Type B pancreatic cell (in vitro differentiated cells): ENCODE measurements at regions not wholly inside any gene's neighbourhood (a gene's known extent, or its start where the extent isn't known, plus 50 kb on each side); places are given as distances from the start of the nearest gene placed in this dataset.

Experiments
- DNase-seq: peaks from one replicate; pipeline ENCODE4 v3.0.0; 2021; ENCODE audit warnings: mixed read lengths; ENCODE audit not compliant: unreplicated experiment; ENCODE audit errors: extremely low spot score
- H3K27ac Mint-ChIP-seq: 2 replicates; pipeline ENCODE4 v1.8.0; 2021; ENCODE audit warnings: mild to moderate bottlenecking, mixed read lengths
- H3K27me3 Mint-ChIP-seq: 2 replicates; pipeline ENCODE4 v1.8.0; 2021; ENCODE audit warnings: mixed read lengths
- H3K36me3 Mint-ChIP-seq: 2 replicates; pipeline ENCODE4 v1.8.0; 2021; ENCODE audit warnings: mixed read lengths
- H3K4me1 Mint-ChIP-seq: one replicate; pipeline ENCODE4 v1.8.0; 2021; ENCODE audit warnings: mixed read lengths; ENCODE audit not compliant: unreplicated experiment
- H3K4me3 Mint-ChIP-seq: 2 replicates; pipeline ENCODE4 v1.8.0; 2021; ENCODE audit warnings: mild to moderate bottlenecking, mixed read lengths
- H3K9me3 Mint-ChIP-seq: 2 replicates; pipeline ENCODE4 v1.8.0; 2021; ENCODE audit warnings: mixed read lengths
- CTCF ChIP-seq: fragments of 200-600 bp; sonication (generic); conservative IDR thresholded peaks from 2 replicates; pipeline ENCODE4 v1.5.0; 2021; ENCODE audit warnings: antibody characterized with exemption, mild to moderate bottlenecking

- peaks cover 2% of the 10 kb centered on the region for H3K9me3 Mint-ChIP-seq
- no peak overlapping the region for H3K4me3 Mint-ChIP-seq
- no peak overlapping the region for H3K27ac Mint-ChIP-seq
- H3K27me3 Mint-ChIP-seq, result peaks cover 3% of the 10 kb centered on the region
- no peak for DNase-seq
- TF ChIP-seq CTCF, result no peak
- no peaks in the 10 kb centered on the region for H3K4me1 Mint-ChIP-seq
- no peaks in the 10 kb centered on the region for H3K36me3 Mint-ChIP-seq
Measured at GRCh38 chr13:102947745-102948405, 102.0 kb downstream of the ERCC5 start.

- Mint-ChIP-seq H3K4me1 (no peaks in the 10 kb centered on the region), H3K9me3 (no peaks in the 10 kb centered on the region), H3K4me3 (no peak overlapping the region), H3K36me3 (no peaks in the 10 kb centered on the region), H3K27ac (no peak overlapping the region), H3K27me3 (peaks cover 3% of the 10 kb centered on the region)
- no peak for TF ChIP-seq CTCF
- DNase-seq, result no peak
Measured at GRCh38 chr13:102945886-102946285, 100.1 kb downstream of the ERCC5 start.

GRCh38 chr13:102945324-102945815 is 99.5 kb downstream of the ERCC5 start:
- Mint-ChIP-seq H3K4me3 (no peak overlapping the region), H3K27ac (no peak overlapping the region), H3K4me1 (no peaks in the 10 kb centered on the region), H3K27me3 (peaks cover 3% of the 10 kb centered on the region), H3K9me3 (no peaks in the 10 kb centered on the region), H3K36me3 (no peaks in the 10 kb centered on the region)
- no peak for TF ChIP-seq CTCF
- no peak for DNase-seq

GRCh38 chr13:102944821-102945220 is 99.0 kb downstream of the ERCC5 start:
- Mint-ChIP-seq H3K4me1 (no peaks in the 10 kb centered on the region), H3K4me3 (no peak overlapping the region)

GRCh38 chr13:102940770-102941169 is 94.9 kb downstream of the ERCC5 start:
- DNase-seq, result no peak

More at GRCh38 chr13:102944821-102945220, 99.0 kb downstream of the ERCC5 start:
- Mint-ChIP-seq H3K9me3 (no peaks in the 10 kb centered on the region), H3K36me3 (no peaks in the 10 kb centered on the region), H3K27me3 (peaks cover 3% of the 10 kb centered on the region), H3K27ac (no peak overlapping the region)
- no peak for TF ChIP-seq CTCF
- no peak for DNase-seq

More at GRCh38 chr13:102940770-102941169, 94.9 kb downstream of the ERCC5 start:
- Mint-ChIP-seq H3K9me3 (peaks cover 6% of the 10 kb centered on the region), H3K36me3 (no peaks in the 10 kb centered on the region), H3K4me1 (no peaks in the 10 kb centered on the region), H3K27ac (no peak overlapping the region), H3K4me3 (no peak overlapping the region), H3K27me3 (peaks cover 3% of the 10 kb centered on the region)
- no peak for TF ChIP-seq CTCF
